NAMALWA (cell line): ENCODE measurements at regions not wholly inside any gene's neighbourhood (a gene's known extent, or its start where the extent isn't known, plus 50 kb on each side); places are given as distances from the start of the nearest gene placed in this dataset.
"Not testable (repeated sequence)": the region's sequence is repeated elsewhere in the genome, so short reads cannot be mapped to it uniquely, and the experiment has no call there.

Source experiments
- DNase-seq: peaks from one replicate; pipeline ENCODE4 v3.0.0-alpha.2; 2015; ENCODE audit warnings: low spot score

DNA sequence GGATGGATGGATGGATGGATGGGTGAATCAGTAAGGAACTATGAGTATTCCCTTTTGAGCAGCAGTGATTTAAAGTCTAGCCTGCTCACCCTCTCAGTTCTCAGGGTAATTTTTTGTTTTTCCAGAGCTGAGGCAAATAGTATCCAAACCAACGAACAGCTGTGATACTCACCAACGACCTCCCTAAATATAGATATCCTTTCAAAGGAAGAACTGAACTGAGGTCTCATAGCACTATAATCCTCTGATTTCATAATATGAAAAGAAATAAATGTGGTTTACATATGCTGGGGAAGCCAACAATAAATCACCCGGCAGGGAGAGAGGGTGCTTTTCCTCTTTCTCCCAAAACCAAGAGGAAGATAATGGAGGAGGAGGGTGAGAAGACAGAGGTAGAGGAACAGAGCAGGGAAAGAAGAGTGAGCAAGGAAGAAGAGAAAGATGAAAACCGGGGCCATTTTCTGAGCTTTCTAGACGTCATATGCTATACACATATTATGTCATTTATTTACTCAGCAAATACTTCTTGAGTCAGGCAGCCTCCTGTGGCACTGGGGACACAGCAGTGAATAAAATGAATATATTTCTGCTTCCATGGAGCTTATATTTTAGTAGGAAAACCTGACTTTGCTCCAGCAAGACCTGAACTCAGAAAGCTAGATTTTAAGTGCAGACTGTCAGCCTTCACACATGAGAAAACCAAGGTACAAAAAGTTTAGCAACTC is 710.7 kb upstream of the TBX3 start:
- no peak for DNase-seq

DNA sequence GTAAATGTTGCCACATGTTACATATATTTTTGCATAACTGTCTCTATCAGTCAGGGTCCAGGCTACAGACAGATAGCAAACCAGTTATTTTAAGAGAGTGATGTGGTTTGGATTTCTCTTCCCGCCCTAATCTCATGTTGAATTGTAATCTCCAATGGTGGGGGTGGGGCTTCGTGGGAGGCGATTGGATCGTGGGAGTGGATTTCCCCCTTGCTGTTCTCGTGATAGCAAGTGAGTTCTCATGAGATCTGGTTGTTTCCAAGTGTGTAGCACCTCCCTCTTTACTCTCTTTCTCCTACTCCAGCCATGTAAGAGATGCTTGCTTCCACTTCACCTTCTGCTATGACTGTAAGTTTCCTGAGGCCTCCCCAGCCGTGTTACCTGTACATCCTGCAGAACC is 704.2 kb upstream of the TBX3 start:
- no peak for DNase-seq

DNA sequence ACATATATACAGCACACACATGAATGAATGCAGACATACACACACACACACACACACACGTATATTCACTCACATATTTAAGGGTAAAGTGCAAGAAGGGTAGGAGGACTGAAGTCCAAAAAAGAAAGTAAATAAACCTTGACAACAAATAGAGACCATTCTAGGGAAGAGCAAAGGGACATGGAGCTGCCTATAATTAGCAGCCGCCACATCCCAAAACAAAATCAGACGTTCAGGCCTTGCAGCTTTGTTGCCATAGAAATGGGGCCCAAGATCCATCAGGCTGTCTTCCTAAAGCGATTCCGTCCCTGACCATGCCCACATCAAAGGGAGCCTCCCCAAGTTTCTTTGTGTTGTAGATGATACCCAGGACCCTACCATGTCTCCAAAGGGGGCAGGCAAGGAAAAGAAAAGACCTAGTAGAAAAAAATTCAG is 703.5 kb upstream of the TBX3 start:
- DNase-seq = no peak

DNA sequence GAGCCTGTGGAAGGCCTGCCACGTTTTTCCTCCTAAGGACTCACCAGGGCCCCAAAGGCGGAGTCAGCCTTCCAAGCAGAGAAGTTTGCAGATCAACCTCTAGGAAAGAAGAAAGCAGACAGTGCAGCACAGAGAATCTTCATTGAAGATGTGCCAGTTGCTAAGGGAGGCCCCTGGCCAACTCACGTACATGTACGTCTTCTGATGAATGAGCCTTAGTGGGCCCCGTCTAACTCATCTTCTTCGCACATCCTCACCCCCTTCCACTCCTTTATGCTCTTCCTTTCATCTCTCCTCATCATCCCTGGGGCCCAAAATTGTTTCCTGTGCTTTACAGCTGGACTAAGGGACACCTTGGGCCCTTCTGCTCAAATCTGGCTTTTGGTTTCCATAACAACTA is 703.0 kb upstream of the TBX3 start:
- DNase-seq = no peak

DNA sequence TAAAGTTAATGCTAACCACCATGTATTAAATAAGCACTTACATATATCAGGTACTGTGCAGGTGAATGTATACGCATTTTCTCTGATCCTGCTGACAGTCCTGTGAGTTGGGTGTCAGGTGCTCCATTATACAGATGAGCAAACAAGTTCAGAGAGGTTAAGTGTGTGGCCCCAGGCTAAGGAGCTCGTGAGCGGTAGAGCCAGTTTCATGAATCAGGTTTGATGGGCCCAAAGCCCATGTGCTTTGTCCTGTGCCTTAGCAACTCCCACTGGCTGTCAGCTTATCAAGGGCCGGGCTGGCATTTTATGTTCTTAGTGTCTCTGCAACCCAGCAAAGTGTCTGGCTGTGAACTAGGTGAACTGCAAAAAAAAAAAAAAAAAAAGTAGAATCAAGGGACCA is 701.2 kb upstream of the TBX3 start:
- DNase-seq = no peak

DNA sequence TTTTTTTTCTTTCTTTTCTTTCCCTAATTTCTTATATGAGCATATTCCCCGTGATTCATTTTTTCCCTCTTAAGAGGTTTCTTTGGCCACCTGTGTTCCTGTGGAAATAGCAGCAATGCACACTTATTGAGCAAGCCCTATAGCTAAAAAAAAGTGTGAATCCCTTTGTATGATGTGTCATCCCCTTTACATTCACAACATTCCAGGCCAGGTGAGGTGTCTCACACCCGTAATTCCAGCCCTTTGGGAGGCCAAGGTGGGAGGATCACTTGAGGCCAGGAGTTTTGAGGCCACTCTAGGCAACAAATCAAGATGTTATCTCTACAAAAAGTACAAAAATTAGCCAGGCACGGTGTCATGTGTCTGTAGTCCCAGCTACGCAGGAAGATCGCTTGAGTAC is 700.4 kb upstream of the TBX3 start:
- no peak for DNase-seq

DNA sequence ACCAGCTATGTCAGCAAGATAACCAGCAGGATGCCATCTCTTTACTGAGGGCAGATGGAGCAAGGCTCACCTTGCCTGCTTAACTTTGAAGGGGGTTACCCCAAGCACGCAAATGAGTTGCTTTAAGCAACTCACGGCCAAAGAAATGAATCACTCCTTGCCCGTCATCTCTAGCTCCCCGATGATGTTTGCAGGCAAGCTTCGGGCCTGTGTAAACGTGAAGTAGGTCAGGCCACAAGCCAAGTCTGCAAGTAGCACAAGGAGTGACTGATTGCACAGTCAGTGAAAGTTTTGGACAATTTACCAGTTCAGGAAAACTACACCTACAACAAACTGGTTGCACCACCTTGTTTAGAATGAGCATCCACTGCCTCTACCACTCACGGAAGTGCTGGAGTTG is 699.7 kb upstream of the TBX3 start:
- DNase-seq = no peak

DNA sequence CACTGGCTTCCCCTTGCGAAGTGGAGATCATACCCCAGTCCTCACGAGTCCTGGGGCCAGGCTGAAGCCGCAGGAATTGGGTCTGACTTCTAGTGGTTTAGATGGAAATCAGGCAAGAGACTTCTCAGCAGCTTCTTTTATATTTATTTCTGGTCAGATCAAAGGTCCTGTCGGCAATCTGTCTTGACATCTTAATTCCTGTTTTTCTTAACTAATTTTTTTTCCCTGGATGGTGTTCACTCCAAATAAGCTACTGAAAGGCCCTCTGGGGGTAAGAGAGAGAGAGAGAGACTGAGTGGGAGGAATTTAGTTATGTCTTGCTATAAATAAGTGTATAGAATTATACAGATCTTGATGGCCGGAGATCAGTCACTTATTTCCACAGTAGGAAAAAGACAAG is 698.7 kb upstream of the TBX3 start:
- no peak for DNase-seq

DNA sequence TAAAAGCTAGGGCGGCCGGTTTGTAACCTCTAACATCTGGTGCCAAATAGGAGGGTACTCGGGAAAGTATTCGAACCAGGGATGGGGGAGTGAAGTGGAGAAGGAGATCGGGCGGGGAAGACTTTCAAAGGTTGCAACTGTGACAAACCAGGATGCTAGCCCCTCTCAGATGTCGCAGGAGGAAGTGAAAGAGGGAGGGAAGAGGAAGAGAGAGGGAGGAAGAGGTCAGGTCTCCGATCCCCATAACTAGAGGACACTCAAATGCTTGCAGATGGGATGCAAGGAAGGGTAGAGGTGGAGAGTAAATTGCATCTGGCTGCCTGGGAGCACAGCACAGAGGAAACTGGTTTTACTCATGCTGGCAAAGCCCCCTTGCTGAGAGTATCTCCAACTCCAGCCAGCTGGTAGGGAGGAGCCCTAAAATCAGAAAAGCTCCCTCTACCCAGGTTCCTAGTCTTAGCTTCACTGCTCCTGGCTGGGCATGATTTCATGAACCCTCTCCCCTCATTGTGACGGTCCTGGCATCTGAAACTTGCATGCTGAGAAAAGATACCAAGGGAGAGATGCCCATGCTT is 696.7 kb upstream of the TBX3 start:
- no peak for DNase-seq

DNA sequence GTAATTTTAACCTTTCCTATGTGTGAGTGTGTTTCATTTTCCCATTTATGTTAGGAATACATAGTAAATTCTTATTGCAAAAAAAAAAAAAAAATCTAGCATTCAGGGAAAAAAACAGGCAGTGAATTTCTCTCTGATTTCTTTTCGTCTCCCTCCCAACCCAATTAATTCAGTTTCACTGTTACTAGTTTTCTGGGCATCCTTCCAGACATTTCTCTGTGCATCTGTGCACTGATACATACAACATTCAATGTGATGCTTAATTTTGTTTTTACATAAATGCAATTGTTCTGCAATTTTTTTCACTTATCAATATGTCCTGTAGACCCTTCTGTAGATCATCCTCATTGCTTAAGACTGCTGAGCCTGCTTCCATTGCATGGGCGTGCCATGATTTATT is 694.3 kb upstream of the TBX3 start:
- DNase-seq = no peak

DNA sequence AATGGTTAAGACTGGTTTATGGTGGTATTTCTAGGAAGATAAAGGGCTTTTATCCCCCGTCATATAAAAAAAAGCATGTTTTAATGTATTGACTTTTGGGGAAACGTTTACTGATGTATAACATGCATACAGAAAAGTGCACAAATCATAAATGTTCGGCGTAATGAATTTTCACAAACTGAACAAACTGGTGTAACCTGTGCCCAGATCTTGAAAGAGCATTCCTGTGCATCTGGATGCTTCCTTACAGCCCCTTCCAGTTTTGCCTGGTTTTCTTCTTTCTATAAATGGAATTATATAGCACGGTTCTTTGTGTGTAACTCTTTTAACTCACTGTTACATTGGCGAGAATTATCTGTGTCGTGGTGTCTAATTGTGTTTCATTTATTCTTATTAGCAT is 693.8 kb upstream of the TBX3 start:
- no peak for DNase-seq

DNA sequence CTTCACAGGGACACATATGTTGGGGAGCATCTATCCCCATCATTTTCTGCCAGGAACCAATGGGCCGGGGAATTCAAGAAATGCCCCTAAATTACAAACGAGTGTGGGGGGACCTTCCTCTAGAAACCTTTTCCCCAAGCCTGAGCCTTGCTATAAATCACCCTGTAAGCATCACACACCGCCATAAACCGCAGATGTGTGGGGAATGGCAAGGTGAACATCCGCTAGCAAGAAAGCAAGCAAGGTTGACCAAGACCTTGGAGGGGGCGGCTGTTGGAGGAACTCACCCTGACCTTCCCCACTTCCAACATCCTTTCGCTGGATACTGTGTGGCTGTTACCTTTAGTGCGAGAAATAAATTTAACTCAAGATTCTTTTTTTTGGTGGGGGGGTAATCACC is 693.3 kb upstream of the TBX3 start:
- no peak for DNase-seq

DNA sequence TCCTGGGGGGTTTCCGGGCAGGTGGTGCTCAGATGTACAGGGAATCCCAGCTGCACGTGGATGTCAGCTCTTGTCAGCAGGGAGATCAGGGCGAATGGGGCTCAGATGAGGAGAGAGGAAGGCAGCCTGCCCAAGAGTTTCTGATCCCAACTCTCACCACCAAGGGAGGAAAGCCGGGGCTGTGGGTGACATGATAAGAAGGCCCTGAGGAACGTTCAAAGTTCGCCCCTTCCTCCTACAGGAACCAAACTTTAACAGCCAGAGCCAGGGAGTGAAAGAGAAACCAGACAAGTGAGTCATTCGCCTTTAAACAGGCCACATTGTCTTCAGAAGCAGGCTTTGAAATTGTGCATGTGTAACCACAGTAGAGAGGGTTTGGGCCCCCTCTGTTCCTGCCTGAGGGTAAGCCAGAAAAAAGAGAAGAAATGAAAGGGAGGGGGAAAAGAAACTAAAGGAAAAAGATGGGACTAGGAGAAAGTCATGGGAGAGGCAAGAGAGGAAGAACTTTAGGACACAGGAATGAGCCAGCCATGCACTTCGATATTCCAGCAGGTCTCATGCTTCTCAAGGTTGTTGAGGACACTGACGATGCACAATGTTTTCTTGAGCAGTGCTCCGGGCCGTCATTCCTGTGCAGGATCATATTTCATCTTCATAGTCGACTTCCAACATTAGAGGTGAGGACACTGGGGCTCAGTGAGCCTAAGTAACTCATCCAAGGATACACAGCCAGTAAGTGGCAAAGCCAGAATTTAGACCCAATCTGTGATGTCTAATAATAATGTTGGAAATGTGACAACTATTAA is 691.4 kb upstream of the TBX3 start:
- no peak for DNase-seq

DNA sequence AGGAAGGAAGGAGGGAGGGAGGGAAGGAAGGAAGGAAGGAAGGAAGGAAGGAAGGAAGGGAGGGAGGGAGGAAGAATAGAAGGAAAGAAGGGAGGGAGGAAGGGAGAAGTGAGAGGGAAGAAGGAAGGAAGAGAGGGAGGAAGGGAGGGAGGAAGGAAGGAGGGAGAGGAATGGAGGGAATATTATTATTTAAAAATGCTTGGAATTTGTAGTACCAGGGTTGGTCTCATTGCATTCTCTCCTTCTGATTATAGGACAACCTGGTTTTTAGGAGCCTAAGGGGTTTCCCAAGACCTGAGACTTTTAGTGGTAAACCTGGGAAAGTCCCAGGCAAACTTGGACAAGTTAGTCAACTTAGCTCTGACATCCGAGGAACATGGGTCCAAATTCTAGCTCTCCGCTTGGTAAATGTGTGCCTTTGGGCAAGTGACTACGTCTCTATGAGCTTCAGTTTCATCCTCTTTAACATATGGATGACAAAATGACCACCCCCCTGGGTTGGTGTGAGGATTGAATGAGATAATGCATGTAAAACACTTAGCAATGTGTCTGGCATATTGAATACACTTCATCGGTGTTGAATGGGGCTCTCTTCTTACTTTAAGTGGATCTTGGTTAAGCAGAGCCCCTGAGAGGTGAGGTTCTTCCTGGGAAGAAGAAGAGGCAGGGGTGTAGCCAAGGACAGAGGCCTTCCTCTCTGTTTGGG is 690.7 kb upstream of the TBX3 start:
- DNase-seq = peak; percentile 2

DNA sequence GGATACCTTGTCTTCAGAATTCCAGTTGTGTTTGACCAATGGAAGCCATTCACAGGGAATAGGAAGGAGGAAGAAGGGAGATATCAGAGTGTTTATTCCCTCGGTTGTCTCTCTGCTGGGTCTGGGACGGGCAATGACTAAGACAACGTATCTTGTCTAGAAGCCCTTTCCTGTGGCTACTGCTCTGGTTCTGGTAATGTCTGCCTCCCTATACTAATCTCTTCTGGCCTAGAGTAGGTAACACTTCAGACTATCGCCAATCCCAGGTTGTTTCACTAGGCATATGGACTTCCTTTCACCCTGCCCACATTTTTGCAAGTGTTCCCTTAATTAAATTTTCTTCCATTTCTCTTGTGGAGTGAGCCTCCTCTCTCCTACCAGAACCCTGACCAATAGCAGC is 687.7 kb upstream of the TBX3 start:
- no peak for DNase-seq

DNA sequence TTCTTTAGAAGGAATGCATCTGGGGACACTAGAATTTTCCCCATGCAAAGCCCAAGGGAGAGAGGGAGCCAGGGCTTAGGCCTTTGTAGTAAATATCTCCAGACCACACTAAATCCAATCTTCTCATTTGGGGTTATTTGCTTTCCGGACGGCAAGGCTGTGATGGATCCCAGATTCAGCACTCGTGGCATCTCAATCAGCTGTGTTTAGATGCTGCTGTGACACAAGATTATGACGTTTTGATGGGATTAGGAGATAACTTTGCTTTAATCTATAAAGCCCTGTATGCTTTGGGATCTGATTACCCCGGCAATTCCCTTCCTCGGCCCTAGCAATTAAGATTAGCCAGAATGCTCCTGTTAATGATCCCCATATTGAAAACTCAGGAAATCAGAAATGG is 686.7 kb upstream of the TBX3 start:
- DNase-seq = no peak

DNA sequence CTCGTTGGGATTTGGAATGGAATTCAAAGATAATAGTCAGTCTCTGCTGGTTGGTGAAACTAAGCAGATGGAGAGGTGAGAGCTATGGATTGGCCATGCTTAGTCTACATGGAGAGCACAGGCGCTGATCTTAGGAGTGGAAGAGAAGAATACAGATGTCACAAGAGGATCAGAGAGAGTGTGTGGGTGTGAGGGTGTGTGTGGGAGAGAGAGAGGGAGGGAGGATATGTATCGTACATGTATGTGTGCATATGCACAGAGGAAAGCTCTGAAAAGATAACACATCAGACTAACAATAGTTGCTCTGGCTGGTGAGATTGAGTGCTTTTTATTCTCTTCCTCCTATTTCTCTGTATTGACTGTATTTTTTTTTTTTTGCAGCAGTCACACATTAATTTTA is 686.2 kb upstream of the TBX3 start:
- no peak for DNase-seq

DNA sequence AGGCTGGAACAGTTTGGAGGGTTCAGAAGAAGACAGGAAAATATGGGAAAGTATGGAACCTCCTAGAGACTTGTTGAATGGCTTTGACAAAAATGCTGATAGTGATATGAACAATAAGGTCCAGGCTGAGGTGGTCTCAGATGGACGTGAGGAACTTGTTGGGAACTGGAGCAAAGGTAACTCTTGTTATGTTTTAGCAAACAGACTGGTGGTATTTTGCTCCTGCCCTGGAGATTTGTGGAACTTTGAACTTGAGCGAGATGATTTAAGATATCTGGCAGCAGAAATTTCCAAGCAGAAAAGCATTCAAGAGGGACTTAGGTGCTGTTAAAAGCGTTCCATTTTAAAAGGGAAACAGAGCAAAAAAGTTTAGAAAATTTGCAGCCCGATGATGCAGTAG is 682.3 kb upstream of the TBX3 start:
- DNase-seq = not testable (repeated sequence)

DNA sequence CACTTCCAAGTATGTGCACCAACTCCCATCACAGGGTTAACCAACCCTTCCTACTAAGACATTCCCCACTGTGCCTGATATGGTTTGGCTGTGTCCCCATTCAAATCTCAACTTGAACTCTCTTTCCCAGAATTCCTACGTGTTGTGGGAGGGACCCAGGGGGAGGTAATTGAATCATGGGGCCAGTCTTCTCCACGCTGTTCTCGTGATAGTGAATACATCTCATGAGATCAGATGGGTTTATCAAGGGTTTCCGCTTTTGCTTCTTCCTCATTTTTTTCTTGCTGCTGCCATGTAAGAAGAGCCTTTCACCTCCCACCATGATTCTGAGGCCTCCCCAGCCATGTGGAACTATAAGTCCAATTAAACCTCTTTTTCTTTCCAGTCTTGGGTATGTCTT is 681.8 kb upstream of the TBX3 start:
- DNase-seq = not testable (repeated sequence)

DNA sequence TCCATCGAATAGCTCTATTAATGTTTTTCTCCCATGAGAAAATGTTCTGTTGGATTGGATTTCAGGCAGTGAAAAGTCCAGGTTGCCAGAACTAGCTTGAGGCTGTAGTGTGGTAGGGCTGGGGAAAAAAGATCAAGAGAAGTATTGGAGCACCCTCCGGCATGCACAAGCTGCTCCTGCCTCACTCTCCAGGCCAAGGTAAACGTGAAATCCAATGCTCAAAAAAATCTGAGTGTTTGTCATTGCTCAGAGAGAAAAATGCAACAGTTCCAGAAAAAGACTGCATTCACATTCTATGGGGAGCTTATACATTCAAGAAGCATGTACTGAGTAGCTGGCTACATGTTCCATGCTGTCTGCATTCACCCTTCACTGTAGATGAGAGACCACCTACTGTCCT is 680.9 kb upstream of the TBX3 start:
- no peak for DNase-seq

DNA sequence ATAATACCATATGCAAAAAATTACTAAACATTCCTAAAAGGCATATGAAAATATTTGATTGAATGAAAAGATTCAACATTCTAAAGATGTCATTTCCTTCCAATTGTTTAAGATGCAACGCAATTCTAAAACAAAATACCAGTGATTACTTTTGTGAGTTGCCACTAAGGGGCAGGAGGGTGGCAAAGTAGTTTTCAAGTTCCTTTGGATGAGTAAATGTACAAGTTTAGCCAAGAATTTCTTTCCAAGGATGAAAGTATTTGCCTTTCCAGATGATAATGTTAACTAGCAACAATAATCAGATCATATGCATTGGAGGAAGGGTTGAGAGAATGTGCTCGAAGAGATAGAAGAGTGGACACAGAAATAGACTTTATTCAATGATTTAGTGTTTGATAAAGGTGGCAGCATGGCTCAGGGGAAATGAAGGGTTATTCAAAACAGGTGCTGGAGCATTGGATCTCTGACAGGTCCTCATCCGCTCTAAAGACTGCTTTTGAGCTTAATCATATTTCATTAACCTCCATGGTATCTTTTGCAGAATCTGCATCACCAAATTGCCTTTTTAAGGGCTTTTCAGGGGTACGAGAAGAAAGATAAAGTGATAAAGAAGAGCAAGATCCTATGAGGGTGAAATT is 678.5 kb upstream of the TBX3 start:
- DNase-seq = no peak

DNA sequence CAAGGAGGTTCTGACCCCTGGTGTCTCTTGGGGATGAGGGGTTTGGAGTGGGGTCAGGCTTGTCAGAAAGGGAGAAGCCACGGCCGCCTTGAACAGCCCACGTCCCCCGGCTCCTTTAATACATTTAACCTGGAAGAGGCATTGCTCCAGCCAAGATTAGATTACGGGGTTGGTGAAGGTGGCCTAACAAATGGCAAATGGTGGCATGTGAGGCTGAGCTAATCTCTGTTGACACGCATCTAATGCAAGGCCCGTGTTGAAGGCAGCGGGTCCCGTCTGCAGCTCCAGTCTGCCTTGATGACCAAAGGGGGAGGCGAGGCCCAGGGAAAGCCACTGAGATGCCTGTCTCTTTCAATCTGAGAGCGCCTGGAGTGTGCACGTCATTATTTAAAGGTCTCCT is 673.7 kb upstream of the TBX3 start:
- DNase-seq = no peak
